HL-60/S4 (cell line): ENCODE measurements at regions not wholly inside any gene's neighbourhood (a gene's known extent, or its start where the extent isn't known, plus 50 kb on each side); places are given as distances from the start of the nearest gene placed in this dataset.

Experiments used
- in situ Hi-C: fragments of 300-500 bp; cut with MboI; formaldehyde crosslinking; loops from 2 replicates; pipeline ENCODE4 v1.14.3; 2022; ENCODE audit warnings: low sequenced_read_pairs

DNA sequence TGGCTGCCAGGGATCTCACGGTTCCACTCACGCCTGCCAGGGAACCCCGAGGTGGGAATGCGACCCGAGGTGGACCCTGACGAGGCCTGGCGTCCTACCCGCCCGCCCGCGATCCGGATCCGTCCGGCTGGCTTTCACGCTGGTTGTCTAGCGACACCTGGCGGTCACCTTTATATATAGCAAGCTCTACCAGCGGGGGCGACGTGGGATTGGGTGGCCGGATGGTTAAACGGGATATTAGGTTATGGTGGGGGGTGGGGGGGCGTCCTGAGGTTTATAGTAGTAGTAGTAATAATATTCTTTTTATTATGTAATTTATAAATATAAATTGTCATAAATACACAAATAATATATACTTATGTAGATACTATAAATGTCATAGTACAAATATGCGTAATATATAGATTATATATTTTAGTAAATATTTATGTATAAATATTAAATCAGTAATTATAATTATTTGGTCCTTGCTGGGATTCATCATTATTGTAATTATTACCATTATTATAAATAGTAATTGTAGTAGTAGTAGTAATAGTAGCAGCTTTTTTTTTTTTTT lies 136.9 kb downstream of the KCNJ12 start:
- in situ Hi-C loops, result loop anchor here (10.0 to 25.0 kb wide), 4 partner anchors 58 to 501 kb away; partner anchors contain the start of gene MAP2K3

GRCh38 chr17:21514567-21514966 lies 138.4 kb downstream of the KCNJ12 start:
- in situ Hi-C loops, result loop anchor here (10.0 to 25.0 kb wide), 4 partner anchors 60 to 502 kb away; partner anchors contain the start of gene MAP2K3

DNA sequence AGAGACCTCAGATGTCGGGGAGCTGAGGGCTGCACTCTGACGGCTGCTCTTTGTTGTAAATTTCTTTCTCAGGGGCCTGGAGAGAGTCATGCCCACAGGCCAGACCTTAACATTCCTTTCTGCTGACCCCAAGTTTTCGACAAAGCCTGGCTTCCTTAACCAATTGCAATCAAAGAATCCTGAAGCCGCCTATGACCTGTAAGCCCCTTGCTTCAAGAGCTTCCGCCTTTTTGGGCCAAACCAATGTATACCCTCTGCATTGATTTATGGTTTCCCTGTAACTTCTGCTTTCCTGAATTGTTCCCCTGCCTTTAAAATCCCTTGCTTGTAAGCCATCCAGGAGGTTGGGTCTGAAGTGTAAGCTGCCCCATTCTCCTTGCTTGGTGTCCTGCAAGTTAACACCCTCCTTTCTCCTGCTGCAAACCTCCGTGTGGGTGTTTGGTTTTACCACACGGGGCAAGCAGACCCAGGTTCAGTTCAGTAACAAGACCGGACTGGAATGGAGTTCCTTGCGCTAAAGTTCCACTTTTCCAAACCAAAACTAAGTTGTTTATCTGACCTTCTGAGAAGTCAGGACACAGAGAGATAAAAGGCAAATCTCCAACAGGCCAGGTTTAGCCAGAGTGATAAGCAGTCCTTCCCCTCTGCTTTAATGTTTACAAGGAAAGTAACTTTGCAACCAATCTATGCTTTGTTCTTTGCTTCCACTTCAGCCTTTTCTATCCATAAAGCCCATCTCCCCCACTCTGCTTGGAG lies 141.6 kb downstream of the KCNJ12 start:
- in situ Hi-C loops, result loop anchor here (10.0 to 25.0 kb wide), 4 partner anchors 63 to 505 kb away; partner anchors contain the start of gene MAP2K3

DNA sequence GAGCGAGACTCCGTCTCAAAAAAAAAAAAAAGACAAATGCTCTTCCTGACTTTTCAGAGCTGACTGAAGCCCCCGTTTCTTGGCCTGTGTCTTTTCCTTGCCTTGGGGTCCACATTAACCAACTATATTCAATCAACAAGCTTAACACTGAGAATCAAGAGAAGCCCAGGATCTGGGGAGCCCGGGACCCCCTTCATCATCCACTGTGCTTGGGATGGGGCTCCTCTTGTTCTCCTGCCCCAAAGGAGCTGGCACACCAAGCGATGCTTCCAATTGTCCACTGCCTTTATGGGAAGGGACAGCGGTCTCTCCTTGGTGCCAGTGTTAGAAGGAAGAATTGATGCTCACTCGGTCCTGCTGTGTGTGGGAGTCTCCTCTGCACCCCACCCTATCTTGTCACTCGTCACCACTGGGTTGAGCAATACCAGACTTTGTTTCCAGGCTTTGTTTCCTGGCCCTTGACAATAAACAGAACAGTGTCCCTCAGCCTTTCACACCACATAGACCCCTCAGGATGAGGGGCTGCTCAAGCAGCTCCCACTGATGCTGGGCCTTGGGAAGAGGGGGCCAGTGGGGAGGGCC lies 146.7 kb downstream of the KCNJ12 start:
- in situ Hi-C loops, result loop anchor here (25.0 kb wide), 2 partner anchors 236 to 511 kb away; partner anchors contain the start of gene MAP2K3

- in situ Hi-C loops, result loop anchor here (25.0 kb wide), 2 partner anchors 236 to 511 kb away; partner anchors contain the start of gene MAP2K3
These were observed 147.5 kb downstream of the KCNJ12 start for GRCh38 chr17:21523497-21524210.

DNA sequence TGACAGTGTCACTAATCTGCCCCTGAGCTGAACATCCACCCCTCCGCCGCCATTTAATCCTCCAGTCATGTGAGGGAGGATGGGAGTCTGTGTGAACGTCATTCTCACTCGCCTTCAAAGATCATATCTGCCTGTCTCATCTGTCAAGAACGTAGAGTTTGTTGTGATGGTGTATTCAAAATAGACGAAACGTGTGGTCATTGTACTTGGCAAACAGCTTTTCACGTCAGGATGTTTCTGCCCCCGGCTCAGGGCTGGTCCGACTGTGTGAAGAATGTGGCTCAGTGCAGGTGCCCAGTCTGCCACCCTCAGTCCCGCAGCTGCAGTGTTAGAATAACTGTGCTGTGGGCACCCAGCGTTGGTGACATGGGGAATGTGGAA lies 148.0 kb downstream of the KCNJ12 start:
- in situ Hi-C loops, result loop anchor here (25.0 kb wide), 2 partner anchors 237 to 512 kb away; partner anchors contain the start of gene MAP2K3

- in situ Hi-C loops, result no loop called here
These were observed 149.4 kb downstream of the KCNJ12 start for GRCh38 chr17:21525464-21526130.

DNA sequence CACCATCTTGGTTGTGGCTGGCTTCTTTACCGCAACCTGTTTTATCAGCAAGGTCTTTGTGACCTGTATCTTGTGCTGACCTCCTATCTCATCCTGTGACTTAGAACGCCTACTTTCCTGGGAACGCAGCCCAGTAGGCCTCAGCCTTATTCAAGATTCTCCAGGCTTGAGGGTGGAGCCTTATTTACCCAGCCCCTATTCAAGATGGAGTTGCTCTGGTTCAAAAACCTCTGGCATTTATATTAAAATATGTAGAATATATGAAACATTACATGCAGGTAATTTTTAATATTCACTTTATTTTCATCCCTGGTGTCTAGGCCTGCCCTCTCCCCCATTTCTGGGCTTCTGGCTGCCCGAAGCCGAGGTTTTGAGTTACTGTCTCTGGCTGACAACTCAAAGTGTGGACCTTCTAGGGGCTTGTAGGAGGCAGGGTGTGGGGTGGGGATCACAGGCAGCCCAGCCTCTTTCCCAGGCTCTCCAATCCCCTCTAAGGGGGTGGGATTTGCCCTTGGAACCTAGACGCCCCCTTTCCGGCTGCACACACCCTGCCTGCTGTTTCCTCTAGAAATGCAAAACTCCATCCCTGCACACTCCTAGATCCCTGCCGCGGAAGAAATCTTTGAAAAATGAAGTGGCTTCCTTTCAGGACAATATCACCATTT lies 152.0 kb downstream of the KCNJ12 start:
- in situ Hi-C loops, result no loop called here

DNA sequence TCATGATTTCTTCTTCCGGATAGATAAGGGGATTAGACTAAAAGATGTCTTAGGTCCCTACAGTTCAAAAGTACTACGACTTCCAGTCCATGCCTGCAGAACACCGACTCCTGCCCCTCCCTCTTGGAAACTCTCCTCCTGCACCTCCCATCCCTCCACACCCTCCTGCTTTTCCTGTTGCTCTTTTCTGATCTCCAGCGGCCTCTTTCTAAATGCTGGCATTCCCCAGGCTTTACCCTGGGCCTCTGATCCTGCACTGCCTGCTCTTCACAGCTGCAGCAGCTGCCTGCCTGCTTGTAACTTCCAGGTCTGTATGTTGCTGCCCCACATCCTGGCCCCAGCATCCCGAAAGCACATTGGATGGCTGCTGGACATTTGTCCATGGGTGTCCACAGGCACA lies 154.2 kb downstream of the KCNJ12 start:
- in situ Hi-C loops, result no loop called here

GRCh38 chr17:21530841-21531240 lies 154.7 kb downstream of the KCNJ12 start:
- in situ Hi-C loops, result no loop called here

DNA sequence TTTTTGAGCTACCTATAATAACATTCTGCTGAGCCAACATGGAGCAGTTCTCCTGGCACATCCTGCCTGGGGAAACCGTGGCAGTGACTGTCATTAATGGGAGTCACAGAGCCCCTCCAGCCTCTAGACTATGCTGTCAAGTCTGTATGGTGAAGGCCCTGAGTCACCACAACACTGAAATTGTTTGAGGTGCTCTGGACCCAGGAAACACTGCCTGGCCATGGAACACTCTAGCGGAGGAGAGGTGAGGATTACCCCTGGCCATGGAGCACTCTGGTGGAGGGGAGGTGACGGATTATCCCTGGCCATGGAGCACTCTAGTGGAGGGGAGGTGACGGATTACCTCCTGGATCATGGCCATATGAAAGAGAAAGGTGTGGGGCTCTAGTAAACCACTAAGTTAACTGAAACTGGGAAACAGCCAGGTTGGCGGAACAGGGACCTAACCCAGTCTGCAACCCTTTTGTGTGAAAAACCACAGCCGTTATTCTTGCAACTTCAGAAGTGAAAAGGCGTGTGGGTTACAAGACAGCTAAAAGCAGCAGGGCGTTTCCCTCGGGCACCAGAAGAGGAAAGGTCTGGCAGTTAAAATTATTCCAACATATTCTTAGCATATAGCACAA lies 156.7 kb downstream of the KCNJ12 start:
- in situ Hi-C loops, result no loop called here

- in situ Hi-C loops, result no loop called here
These were observed 156.5 kb upstream of the KCNJ18 start for GRCh38 chr17:21535686-21536375.

- in situ Hi-C loops, result no loop called here
These were observed 155.0 kb upstream of the KCNJ18 start for GRCh38 chr17:21537302-21537701.

GRCh38 chr17:21538615-21539014 lies 153.7 kb upstream of the KCNJ18 start:
- in situ Hi-C loops, result no loop called here

DNA sequence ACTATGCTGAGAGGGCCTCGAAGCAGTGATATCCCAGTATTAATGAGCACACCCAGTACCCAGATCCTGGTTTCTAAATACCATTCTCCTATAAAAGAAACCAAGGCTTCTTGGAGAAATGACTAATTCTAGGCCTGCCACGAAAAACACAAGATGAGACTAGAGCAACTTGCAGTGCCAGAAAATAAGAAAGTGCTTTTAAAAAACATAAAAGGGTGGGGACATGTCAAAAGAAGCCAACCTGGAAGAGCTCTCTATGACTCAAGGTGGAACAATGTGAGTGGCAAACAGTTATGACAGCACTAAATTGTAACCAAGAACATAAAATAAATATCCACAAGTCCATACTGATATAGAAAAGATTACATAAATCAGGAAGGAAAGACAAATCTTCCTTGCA lies 153.2 kb upstream of the KCNJ18 start:
- in situ Hi-C loops, result no loop called here

- in situ Hi-C loops, result no loop called here
These were observed 151.8 kb upstream of the KCNJ18 start for GRCh38 chr17:21540502-21540901.

DNA sequence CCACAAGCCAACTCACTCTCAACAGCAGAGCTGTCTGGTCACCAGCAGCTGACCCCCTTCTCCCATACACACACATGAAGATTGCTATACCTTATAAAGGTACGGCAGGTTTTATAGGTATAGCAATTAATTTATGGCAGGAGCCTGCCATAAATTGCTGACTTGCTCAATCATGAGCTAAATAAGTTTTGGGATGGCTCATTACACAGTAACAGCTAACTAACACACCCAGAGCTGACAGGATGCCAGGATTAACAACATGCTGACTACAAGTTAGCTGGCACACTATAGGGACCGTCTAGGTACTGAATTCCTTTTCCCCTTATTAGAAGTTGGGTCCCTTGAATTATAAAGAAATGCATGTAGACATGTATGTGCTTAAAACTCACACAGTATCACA lies 150.3 kb upstream of the KCNJ18 start:
- in situ Hi-C loops, result no loop called here

GRCh38 chr17:21542991-21543390 lies 149.3 kb upstream of the KCNJ18 start:
- in situ Hi-C loops, result no loop called here

DNA sequence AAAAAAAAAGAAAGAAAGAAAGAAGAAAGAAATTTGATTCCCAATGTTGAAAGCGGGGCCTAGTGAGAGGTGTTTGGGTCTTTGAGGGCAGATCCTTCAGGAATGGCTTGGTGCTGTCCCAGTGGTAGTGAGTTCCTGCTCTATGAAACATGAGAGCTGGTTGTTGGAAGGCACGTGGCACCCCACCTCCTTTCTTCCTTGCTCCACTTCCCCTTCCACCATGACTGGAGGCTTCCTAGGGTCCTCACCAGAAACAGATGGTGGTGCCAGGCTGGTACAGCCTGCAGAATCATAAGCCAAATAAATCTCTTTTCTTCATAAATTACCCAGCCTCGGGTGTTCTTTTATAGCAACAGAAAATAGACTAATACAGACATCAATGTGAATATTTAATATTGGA lies 147.3 kb upstream of the KCNJ18 start:
- in situ Hi-C loops, result no loop called here
